Glutamatergic neuron (in vitro differentiated cells): ENCODE measurements at regions not wholly inside any gene's neighbourhood (a gene's known extent, or its start where the extent isn't known, plus 50 kb on each side); places are given as distances from the start of the nearest gene placed in this dataset.

ENCODE experiments used
- DNase-seq: peaks from one replicate; pipeline ENCODE4 v3.0.0; 2022
- H3K27ac Mint-ChIP-seq: one replicate; pipeline ENCODE4 v1.8.0; 2020; ENCODE audit warnings: mild to moderate bottlenecking, mixed read lengths, inconsistent platforms; ENCODE audit not compliant: unreplicated experiment
- H3K27me3 Mint-ChIP-seq: one replicate; pipeline ENCODE4 v1.8.0; 2020; ENCODE audit warnings: mild to moderate bottlenecking, moderate library complexity, mixed read lengths, inconsistent platforms; ENCODE audit not compliant: unreplicated experiment
- H3K36me3 Mint-ChIP-seq: one replicate; pipeline ENCODE4 v1.8.0; 2020; ENCODE audit warnings: mild to moderate bottlenecking, mixed read lengths, inconsistent platforms; ENCODE audit not compliant: unreplicated experiment
- H3K4me1 Mint-ChIP-seq: one replicate; pipeline ENCODE4 v1.8.0; 2020; ENCODE audit warnings: mild to moderate bottlenecking, low read depth, mixed read lengths, inconsistent platforms; ENCODE audit not compliant: unreplicated experiment
- H3K4me3 Mint-ChIP-seq: one replicate; pipeline ENCODE4 v1.8.0; 2020; ENCODE audit warnings: mild to moderate bottlenecking, mixed read lengths, inconsistent platforms; ENCODE audit not compliant: unreplicated experiment
- H3K9me3 Mint-ChIP-seq: one replicate; pipeline ENCODE4 v1.8.0; 2020; ENCODE audit warnings: mild to moderate bottlenecking, moderate library complexity, mixed read lengths, inconsistent platforms; ENCODE audit not compliant: unreplicated experiment
- CTCF ChIP-seq: fragments of 200-600 bp; sonication (generic); IDR thresholded peaks from one replicate; pipeline ENCODE4 v1.5.0; 2021; ENCODE audit not compliant: partially characterized antibody, unreplicated experiment

GRCh38 chrX:22424122-22424915 lies 151.6 kb downstream of the CBLL2 start:
- H3K9me3 Mint-ChIP-seq: no peaks in the 10 kb centered on the region
- H3K4me3 Mint-ChIP-seq: no peak overlapping the region
- H3K4me1 Mint-ChIP-seq: no peaks in the 10 kb centered on the region
- no peak overlapping the region for H3K27ac Mint-ChIP-seq
- H3K36me3 Mint-ChIP-seq: no peaks in the 10 kb centered on the region
- H3K27me3 Mint-ChIP-seq: no peaks in the 10 kb centered on the region
- DNase-seq: no peak
- no peak for TF ChIP-seq CTCF

GRCh38 chrX:22424919-22425318 lies 152.2 kb downstream of the CBLL2 start:
- H3K4me1 Mint-ChIP-seq: no peaks in the 10 kb centered on the region
- no peak for DNase-seq
- TF ChIP-seq CTCF: no peak
- no peaks in the 10 kb centered on the region for H3K36me3 Mint-ChIP-seq
- peaks cover 2% of the 10 kb centered on the region for H3K27me3 Mint-ChIP-seq
- no peak overlapping the region for H3K27ac Mint-ChIP-seq
- no peak overlapping the region for H3K4me3 Mint-ChIP-seq
- H3K9me3 Mint-ChIP-seq: no peaks in the 10 kb centered on the region

- Mint-ChIP-seq H3K27me3 (peaks cover 2% of the 10 kb centered on the region), H3K27ac (no peak overlapping the region), H3K4me3 (no peak overlapping the region), H3K36me3 (no peaks in the 10 kb centered on the region), H3K9me3 (no peaks in the 10 kb centered on the region), H3K4me1 (no peaks in the 10 kb centered on the region)
- DNase-seq: no peak
- TF ChIP-seq CTCF: no peak
Measured at GRCh38 chrX:22429704-22430103, 157.0 kb downstream of the CBLL2 start.

- no peaks in the 10 kb centered on the region for H3K4me1 Mint-ChIP-seq
- H3K36me3 Mint-ChIP-seq: no peaks in the 10 kb centered on the region
- DNase-seq: no peak
- no peak overlapping the region for H3K4me3 Mint-ChIP-seq
- H3K9me3 Mint-ChIP-seq: no peaks in the 10 kb centered on the region
- peaks cover 2% of the 10 kb centered on the region for H3K27me3 Mint-ChIP-seq
- TF ChIP-seq CTCF: no peak
- no peak overlapping the region for H3K27ac Mint-ChIP-seq
Measured at GRCh38 chrX:22430701-22431100, 158.0 kb downstream of the CBLL2 start.

- no peak for DNase-seq
Measured at GRCh38 chrX:22433292-22434070, 160.8 kb downstream of the CBLL2 start.

More at GRCh38 chrX:22433292-22434070, 160.8 kb downstream of the CBLL2 start:
- no peaks in the 10 kb centered on the region for H3K36me3 Mint-ChIP-seq
- H3K27me3 Mint-ChIP-seq: peaks cover 2% of the 10 kb centered on the region
- H3K4me3 Mint-ChIP-seq: no peak overlapping the region
- TF ChIP-seq CTCF: no peak
- no peak overlapping the region for H3K27ac Mint-ChIP-seq
- no peaks in the 10 kb centered on the region for H3K4me1 Mint-ChIP-seq
- no peaks in the 10 kb centered on the region for H3K9me3 Mint-ChIP-seq
